PC-3 (cell line): ENCODE measurements at regions not wholly inside any gene's neighbourhood (a gene's known extent, or its start where the extent isn't known, plus 50 kb on each side); places are given as distances from the start of the nearest gene placed in this dataset.

ENCODE experiments used
- EZH2 ChIP-seq: fragments of 300-600 bp; sonication (generic); IDR thresholded peaks from one replicate; pipeline ENCODE4 v1.6.1; 2017; ENCODE audit warnings: antibody characterized with exemption, mild to moderate bottlenecking, low read length; ENCODE audit not compliant: unreplicated experiment
- EZH2phosphoT487 ChIP-seq: fragments of 300-600 bp; sonication (generic); IDR thresholded peaks from 2 replicates; pipeline ENCODE4 v1.6.1; 2018; ENCODE audit warnings: mild to moderate bottlenecking, antibody characterized with exemption, low read length, borderline replicate concordance
- TF ChIP-seq, protein P1 (sequence below): fragments of 300-600 bp; sonication (generic); conservative IDR thresholded peaks from 2 replicates; pipeline ENCODE4 v1.5.1; 2017; ENCODE audit warnings: antibody characterized with exemption, low read depth, mild to moderate bottlenecking, low read length

DNA sequence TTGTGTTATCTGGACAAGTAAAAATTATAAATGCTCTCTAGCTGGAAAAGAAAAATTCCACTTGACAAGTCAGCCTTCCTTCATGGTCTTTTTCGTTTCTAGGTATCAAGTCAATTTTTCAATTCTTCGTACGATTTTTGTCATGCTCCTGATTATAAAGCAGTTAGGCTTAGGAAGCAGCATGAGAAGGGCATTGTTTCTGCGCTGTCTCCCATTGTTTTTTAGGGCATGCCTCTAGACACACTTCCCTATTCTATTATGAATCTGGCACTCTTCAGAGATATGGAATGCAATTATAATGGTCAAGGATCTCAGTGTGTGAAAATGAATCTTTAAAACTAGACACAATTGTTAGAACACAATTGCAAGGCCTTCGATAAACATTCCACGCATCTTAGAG lies 164.1 kb upstream of the FAT1 start:
- TF ChIP-seq, protein P1, sequence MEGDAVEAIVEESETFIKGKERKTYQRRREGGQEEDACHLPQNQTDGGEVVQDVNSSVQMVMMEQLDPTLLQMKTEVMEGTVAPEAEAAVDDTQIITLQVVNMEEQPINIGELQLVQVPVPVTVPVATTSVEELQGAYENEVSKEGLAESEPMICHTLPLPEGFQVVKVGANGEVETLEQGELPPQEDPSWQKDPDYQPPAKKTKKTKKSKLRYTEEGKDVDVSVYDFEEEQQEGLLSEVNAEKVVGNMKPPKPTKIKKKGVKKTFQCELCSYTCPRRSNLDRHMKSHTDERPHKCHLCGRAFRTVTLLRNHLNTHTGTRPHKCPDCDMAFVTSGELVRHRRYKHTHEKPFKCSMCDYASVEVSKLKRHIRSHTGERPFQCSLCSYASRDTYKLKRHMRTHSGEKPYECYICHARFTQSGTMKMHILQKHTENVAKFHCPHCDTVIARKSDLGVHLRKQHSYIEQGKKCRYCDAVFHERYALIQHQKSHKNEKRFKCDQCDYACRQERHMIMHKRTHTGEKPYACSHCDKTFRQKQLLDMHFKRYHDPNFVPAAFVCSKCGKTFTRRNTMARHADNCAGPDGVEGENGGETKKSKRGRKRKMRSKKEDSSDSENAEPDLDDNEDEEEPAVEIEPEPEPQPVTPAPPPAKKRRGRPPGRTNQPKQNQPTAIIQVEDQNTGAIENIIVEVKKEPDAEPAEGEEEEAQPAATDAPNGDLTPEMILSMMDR = no peak
- TF ChIP-seq EZH2phosphoT487 (no peak), EZH2 (no peak)
